HCEC 1CT (cell line): ENCODE measurements at regions not wholly inside any gene's neighbourhood (a gene's known extent, or its start where the extent isn't known, plus 50 kb on each side); places are given as distances from the start of the nearest gene placed in this dataset.
A peak's percentile ranks its signal among the peaks of the same experiment; 100 is the strongest.

Experiments used
- DNase-seq: peaks from one replicate; pipeline ENCODE4 v3.0.0-alpha.2; 2017

DNA sequence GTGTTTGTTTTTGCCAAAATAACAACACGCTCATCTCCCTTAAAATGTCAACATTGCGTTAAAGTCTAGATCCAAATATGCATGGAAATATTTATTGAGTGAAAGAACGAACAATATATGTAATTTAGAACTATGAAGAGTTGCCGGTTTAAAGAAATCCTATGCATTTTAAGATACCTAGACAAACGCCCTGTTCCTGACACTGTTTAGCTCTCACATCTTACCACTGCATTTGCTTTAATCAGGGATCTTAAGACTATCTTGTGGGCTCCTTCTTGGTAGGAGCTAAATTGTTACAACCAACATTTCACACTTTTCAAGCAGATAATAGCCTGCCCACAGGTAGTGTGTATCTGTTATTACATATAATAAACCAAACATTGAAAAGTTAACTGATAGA, 96.6 kb upstream of the RPS6KA3 start:
- DNase-seq, result no peak

- no peak for DNase-seq
Measured at GRCh38 chrX:20362268-20363267, 95.9 kb upstream of the RPS6KA3 start.

DNA sequence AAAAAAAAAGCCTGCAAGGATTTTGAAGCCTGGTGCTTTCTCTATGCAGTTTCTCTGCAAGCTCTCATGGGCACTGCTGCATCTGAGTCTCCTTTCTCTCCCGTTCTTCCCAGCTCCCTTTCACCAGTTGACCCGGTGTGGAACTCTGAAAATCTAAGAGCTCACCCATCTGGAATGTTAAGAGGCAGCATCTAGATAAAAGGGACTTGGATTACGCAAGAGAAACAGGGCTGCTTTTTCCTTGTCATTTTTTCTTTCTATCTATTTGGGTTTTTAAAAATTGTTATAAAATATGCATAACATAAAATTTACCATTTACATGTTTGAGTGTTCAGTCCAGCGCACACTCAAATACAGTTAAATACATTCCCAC, 95.2 kb upstream of the RPS6KA3 start:
- peak; percentile 18 for DNase-seq

- peak; percentile 36 for DNase-seq
Measured at GRCh38 chrX:20361081-20361889, 94.6 kb upstream of the RPS6KA3 start.

GRCh38 chrX:20355187-20355586, 88.5 kb upstream of the RPS6KA3 start:
- no peak for DNase-seq

DNA sequence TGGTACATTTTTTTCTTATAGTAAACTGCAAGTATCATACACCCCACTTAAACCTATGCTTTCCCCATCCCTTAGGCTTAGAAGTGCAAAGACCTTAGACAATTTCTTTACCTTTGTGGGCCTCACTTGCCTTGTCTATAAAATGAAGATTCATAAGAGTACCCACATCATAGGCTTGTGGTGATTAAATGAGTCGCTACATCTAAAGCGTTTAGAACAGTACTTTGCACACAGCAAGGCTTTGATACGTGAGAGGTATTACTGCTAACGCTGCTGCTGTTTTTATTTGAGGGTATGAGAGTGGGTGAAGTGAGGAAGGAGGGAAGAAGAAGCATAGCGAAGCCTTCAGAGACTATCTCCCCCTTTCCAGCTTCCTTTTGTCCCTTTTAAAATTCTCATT, 87.8 kb upstream of the RPS6KA3 start:
- no peak for DNase-seq

DNA sequence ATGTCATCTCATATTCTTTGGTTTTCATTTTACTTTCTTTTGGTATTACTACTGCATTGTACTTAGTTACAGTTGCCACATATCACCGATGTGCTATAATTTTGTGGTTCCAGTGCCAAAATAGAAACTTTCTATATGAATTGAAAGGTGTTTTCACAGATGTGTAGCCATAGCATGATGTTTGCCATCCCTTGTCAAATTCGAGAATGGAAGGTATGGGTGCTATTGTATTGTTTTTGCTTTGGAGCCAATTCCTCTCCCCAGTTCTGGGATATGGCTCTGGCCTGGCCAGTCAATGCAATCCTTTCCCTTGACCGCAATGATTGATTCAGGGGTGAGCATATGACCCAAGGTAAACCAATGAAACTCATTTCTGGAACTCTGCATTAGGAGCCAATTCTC, 86.2 kb upstream of the RPS6KA3 start:
- DNase-seq, result no peak

- DNase-seq, result no peak
Measured at GRCh38 chrX:20352504-20352903, 85.8 kb upstream of the RPS6KA3 start.

- DNase-seq, result no peak
Measured at GRCh38 chrX:20350596-20350995, 83.9 kb upstream of the RPS6KA3 start.

GRCh38 chrX:20348139-20348538, 81.4 kb upstream of the RPS6KA3 start:
- no peak for DNase-seq

- no peak for DNase-seq
Measured at GRCh38 chrX:20347481-20347880, 80.8 kb upstream of the RPS6KA3 start.

GRCh38 chrX:20333672-20334071, 67.0 kb upstream of the RPS6KA3 start:
- no peak for DNase-seq

- DNase-seq, result no peak
Measured at GRCh38 chrX:20330545-20330944, 63.8 kb upstream of the RPS6KA3 start.

GRCh38 chrX:20329435-20329834, 62.7 kb upstream of the RPS6KA3 start:
- no peak for DNase-seq

- DNase-seq, result no peak
Measured at GRCh38 chrX:20325786-20326388, 59.2 kb upstream of the RPS6KA3 start.

- no peak for DNase-seq
Measured at GRCh38 chrX:20322887-20323286, 56.2 kb upstream of the RPS6KA3 start.

DNA sequence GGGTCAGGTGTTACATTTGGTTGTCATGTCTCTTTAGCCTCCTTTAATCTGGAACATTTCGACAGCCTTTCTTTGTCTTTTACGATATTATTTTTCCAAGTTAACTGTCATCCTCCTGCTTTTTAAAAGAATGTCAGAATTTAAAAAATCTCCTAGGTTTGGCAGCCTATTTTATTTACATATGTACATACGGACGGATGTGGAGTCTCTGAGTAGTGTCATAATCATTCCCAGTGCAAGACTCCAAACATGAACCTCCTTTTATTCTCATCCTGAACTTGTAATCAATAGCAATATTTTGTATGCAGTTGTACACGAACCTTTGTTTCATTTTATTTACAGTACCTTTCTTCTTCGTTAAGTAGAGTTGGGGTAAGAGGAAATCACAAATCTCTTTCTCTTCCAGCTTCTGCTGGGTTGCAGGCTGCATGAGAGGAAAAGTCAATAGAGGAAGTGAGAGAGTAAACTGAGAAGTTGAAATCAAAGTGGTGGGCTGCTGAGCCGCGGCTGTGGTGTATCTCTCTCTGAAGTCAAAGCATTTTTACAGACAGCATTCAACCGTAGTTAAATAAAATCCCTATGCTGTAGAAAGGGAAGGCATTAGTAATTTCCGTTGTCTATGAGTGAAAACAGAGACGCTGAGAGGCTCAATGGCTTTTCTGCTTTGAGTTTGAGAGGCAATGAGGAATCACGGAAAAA, 53.9 kb upstream of the RPS6KA3 start:
- DNase-seq, result peak; percentile 2

DNA sequence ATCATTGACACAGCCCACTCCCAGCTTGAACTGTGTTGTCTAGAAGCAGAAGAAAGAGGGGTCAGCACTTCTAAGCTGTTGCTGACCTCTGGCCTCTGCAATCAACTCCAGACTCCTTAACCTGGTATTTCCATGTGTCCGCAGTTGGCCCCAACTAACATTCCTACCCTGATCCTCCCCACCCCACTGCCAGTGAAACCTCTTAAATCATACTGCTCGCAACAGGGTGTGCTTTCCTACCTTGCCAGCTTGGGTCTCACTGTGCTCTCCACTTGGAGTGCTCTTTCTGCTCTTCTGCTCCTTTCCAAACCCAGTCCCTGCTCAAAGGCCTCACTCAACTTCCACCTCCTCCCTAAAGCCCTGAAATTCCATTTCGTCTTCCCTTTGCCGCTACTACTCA, 52.3 kb upstream of the RPS6KA3 start:
- no peak for DNase-seq

- no peak for DNase-seq
Measured at GRCh38 chrX:20317873-20318272, 51.2 kb upstream of the RPS6KA3 start.
